HepG2 (cell line): ENCODE measurements at regions not wholly inside any gene's neighbourhood (a gene's known extent, or its start where the extent isn't known, plus 50 kb on each side); places are given as distances from the start of the nearest gene placed in this dataset.

Experiments
- EP300 ChIP-seq, 3 experiments: sonication (generic) in 1 of 3; formaldehyde crosslinking in 1 of 3; IDR thresholded peaks; 2 replicates each; pipeline versions ENCODE4 v1.5.1 to v1.6.1; 2011 to 2020; ENCODE audit warnings: low read depth in 2 of 3, low read length in 2 of 3, borderline replicate concordance in 1 of 3, improper control_type of control experiment in 1 of 3, mild to moderate bottlenecking in 1 of 3, missing genetic modification reagents in 1 of 3, moderate library complexity in 1 of 3
- MXI1 ChIP-seq: IDR thresholded peaks from 3 replicates; pipeline ENCODE4 v1.6.1; 2012; ENCODE audit warnings: low read depth, low read length, inconsistent platforms, borderline replicate concordance
- SMC3 ChIP-seq: IDR thresholded peaks from 2 replicates; pipeline ENCODE4 v1.6.1; 2011; ENCODE audit warnings: low read length, improper control_type of control experiment
- ZNF24 ChIP-seq: fragments of 450-650 bp; IDR thresholded peaks from 2 replicates; pipeline ENCODE4 v1.6.1; 2017; ENCODE audit warnings: antibody characterized with exemption, mild to moderate bottlenecking

GRCh38 chr13:79711631-79712030, 230.7 kb downstream of the NDFIP2 start:
- TF ChIP-seq SMC3, result no peak
- no peak for TF ChIP-seq ZNF24
- no peak for TF ChIP-seq MXI1
- TF ChIP-seq EP300 (IDR thresholded peaks at IDR 0.05; ENCODE audit: low read depth in 2 of 2, low read length in 2 of 2), result no peak
- no peak for TF ChIP-seq EP300 (CRISPR knock-in tag; IDR thresholded peaks at IDR 0.05; ENCODE audit: borderline replicate concordance)
